ENCODE measurements at regions not wholly inside any gene's neighbourhood (a gene's known extent, or its start where the extent isn't known, plus 50 kb on each side); places are given as distances from the start of the nearest gene placed in this dataset.
"Not testable (repeated sequence)": the region's sequence is repeated elsewhere in the genome, so short reads cannot be mapped to it uniquely, and the experiment has no call there.

- H3K4me3 ChIP-seq; POLR2A ChIA-PET; DNase-seq (ENCODE audit: low read depth in 1 of 2, low spot score in 1 of 2); FAIRE-seq; ATAC-seq; H3K4me2 ChIP-seq; H3K9me3 ChIP-seq: not testable (repeated sequence)
- Histone ChIP-seq H3K27ac (peak overlapping the region in 1 of 2 experiments; percentile 80; a peak in 3 of 6 replicates), H3K4me1 (peaks cover 27% of the 10 kb centered on the region)
- WGBS (ENCODE audit: missing lambda C conversion rate): 90% methylated on average over 10 of the region's 10 CpGs
- CTCF ChIA-PET: interaction anchor here (0.5 to 3.6 kb wide), 5 partner anchors 8 to 135 kb away, joined by 3 to 11 read pairs (median 4); no protein-coding TSS in a partner anchor
Observed at GRCh38 chr7:101679653-101680173, 50.6 kb upstream of the MYL10 start.

GRCh38 chr7:101680406-101681145 is 51.5 kb upstream of the MYL10 start:
- Histone ChIP-seq H3K27ac (peak overlapping the region; percentile 46 to 80; a peak in 5 of 6 replicates), H3K4me3 (no peak overlapping the region)
- CTCF ChIA-PET: interaction anchor here (1.0 to 3.2 kb wide), 6 partner anchors 9 to 134 kb away, joined by 4 to 10 read pairs (median 4); no protein-coding TSS in a partner anchor

More at GRCh38 chr7:101680406-101681145, 51.5 kb upstream of the MYL10 start:
- POLR2A ChIA-PET: interaction anchor here (0.6 to 1.1 kb wide), 3 partner anchors 20 to 78 kb away, joined by 3 read pairs; no protein-coding TSS in a partner anchor
- Histone ChIP-seq H3K4me2 (peak overlapping the region; percentile 66), H3K4me1 (peaks cover 27% of the 10 kb centered on the region), H3K9me3 (no peaks in the 10 kb centered on the region)
- WGBS (ENCODE audit: missing lambda C conversion rate): 79% methylated on average over 22 of the region's 22 CpGs
- ATAC-seq (peak; percentile 13 to 26; a peak in 4 of 6 replicates), DNase-seq (ENCODE audit: low read depth in 1 of 2, low spot score in 1 of 2) (peak in 1 of 2 experiments; percentile 18), FAIRE-seq (no peak)
- TF ChIP-seq EHMT2 (IDR thresholded peaks at IDR 0.05; ENCODE audit: low read depth): no peak
- TF ChIP-seq CTCF (IDR thresholded peaks at IDR 0.05): no peak
- no peak for TF ChIP-seq HOXB13 (CRISPR knock-in tag; IDR thresholded peaks at IDR 0.05; ENCODE audit: low read depth)
- no peak for TF ChIP-seq ZSCAN20 (CRISPR knock-in tag; IDR thresholded peaks at IDR 0.05)
- no peak for TF ChIP-seq RNF2 (IDR thresholded peaks at IDR 0.05; ENCODE audit: borderline replicate concordance, low read depth)
- TF ChIP-seq NFE2L2 (conservative IDR thresholded peaks at IDR 0.05; ENCODE audit: low read length): no peak
- TF ChIP-seq POLR2A (IDR thresholded peaks at IDR 0.05; ENCODE audit: low read length): no peak
- no peak for TF ChIP-seq HMGXB4 (CRISPR knock-in tag; IDR thresholded peaks at IDR 0.05; ENCODE audit: borderline replicate concordance)
- TF ChIP-seq JUN (IDR thresholded peaks at IDR 0.05): no peak
- no peak for TF ChIP-seq FOXS1 (CRISPR knock-in tag; IDR thresholded peaks at IDR 0.05)
- TF ChIP-seq NR3C1 (IDR thresholded peaks at IDR 0.05): no peak
- no peak for TF ChIP-seq SREBF2 (IDR thresholded peaks at IDR 0.05)
- no peak for TF ChIP-seq FOSB (CRISPR knock-in tag; IDR thresholded peaks at IDR 0.05)
- no peak for TF ChIP-seq KDM5A (IDR thresholded peaks at IDR 0.05)
- TF ChIP-seq ESRRA (IDR thresholded peaks at IDR 0.05; ENCODE audit: borderline replicate concordance, low read length): no peak
- TF ChIP-seq BHLHE40 (IDR thresholded peaks at IDR 0.05; ENCODE audit: low read depth, low read length): no peak
- no peak for TF ChIP-seq POLR2AphosphoS2 (conservative IDR thresholded peaks at IDR 0.05; ENCODE audit: low read length)
- TF ChIP-seq E2F6 (IDR thresholded peaks at IDR 0.05; ENCODE audit: borderline replicate concordance, low read depth): no peak
- no peak for TF ChIP-seq CBX2 (IDR thresholded peaks at IDR 0.05; ENCODE audit: borderline replicate concordance, low read depth)
